Epithelial cell of esophagus (primary cell): ENCODE measurements at regions not wholly inside any gene's neighbourhood (a gene's known extent, or its start where the extent isn't known, plus 50 kb on each side); places are given as distances from the start of the nearest gene placed in this dataset.

Experiments
- DNase-seq: peaks from one replicate; pipeline ENCODE4 v3.0.0; 2010; ENCODE audit warnings: low read depth
- H3K4me3 ChIP-seq: 2 replicates; pipeline ENCODE4 v1.5.1; 2011; ENCODE audit warnings: mild to moderate bottlenecking, low read length, control low read depth
- TF ChIP-seq, protein P1 (sequence below): IDR thresholded peaks from 2 replicates; pipeline ENCODE4 v1.5.1; 2011; ENCODE audit warnings: low read depth, mild to moderate bottlenecking, low read length, control low read depth, inconsistent platforms; ENCODE audit not compliant: insufficient read depth; ENCODE audit errors: missing control alignments

- no peak overlapping the region for H3K4me3 ChIP-seq
- no peak for DNase-seq
- TF ChIP-seq, protein P1, sequence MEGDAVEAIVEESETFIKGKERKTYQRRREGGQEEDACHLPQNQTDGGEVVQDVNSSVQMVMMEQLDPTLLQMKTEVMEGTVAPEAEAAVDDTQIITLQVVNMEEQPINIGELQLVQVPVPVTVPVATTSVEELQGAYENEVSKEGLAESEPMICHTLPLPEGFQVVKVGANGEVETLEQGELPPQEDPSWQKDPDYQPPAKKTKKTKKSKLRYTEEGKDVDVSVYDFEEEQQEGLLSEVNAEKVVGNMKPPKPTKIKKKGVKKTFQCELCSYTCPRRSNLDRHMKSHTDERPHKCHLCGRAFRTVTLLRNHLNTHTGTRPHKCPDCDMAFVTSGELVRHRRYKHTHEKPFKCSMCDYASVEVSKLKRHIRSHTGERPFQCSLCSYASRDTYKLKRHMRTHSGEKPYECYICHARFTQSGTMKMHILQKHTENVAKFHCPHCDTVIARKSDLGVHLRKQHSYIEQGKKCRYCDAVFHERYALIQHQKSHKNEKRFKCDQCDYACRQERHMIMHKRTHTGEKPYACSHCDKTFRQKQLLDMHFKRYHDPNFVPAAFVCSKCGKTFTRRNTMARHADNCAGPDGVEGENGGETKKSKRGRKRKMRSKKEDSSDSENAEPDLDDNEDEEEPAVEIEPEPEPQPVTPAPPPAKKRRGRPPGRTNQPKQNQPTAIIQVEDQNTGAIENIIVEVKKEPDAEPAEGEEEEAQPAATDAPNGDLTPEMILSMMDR: no peak
These were observed 156.2 kb downstream of the TNFSF18 start for GRCh38 chr1:172894349-172895049.

DNA sequence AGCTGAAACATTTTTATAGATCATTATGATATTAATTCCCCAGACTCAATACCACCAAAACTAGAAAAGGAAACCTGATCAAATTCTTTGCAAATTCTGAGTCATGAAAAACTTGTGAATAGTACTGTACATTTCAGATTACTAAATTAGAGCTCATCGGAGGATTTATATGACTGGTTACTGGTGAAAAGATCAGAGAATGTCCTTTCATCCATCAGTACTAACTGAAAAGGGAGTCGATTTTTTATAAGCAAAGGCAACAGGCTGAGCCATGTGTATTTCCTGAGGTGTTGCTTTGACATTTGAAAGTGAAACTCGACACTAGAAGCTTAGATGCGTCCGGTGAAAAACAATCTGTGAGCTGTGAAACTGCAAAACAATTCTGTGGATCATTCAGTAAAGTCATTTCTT is 155.7 kb downstream of the TNFSF18 start:
- no peak for DNase-seq
- TF ChIP-seq, protein P1: no peak
- H3K4me3 ChIP-seq: no peak overlapping the region

DNA sequence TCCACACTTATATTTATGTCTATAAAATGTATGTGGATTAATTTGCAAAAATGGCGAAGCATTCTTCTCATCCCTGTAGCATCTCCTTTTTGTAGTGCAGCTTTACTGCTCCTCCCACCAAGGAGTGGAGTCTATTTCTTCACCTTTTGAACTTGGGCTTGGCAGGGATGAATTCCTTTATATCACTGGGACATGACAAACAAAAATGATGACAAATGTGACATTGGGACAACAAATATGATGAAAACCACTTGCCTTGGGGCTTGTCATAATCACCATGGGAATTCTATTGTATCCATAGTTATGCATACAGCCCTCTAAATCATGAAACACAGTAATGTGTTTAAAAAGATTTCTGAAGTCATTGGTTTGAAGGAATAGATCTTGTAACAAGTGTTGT is 155.0 kb downstream of the TNFSF18 start:
- H3K4me3 ChIP-seq: no peak overlapping the region
- TF ChIP-seq, protein P1: no peak
- no peak for DNase-seq

- TF ChIP-seq, protein P1: no peak
- no peak for DNase-seq
- no peak overlapping the region for H3K4me3 ChIP-seq
These were observed 153.0 kb downstream of the TNFSF18 start for GRCh38 chr1:172897738-172898137.

- DNase-seq: no peak
- H3K4me3 ChIP-seq: no peak overlapping the region
- TF ChIP-seq, protein P1: no peak
These were observed 151.9 kb downstream of the TNFSF18 start for GRCh38 chr1:172898866-172899265.

DNA sequence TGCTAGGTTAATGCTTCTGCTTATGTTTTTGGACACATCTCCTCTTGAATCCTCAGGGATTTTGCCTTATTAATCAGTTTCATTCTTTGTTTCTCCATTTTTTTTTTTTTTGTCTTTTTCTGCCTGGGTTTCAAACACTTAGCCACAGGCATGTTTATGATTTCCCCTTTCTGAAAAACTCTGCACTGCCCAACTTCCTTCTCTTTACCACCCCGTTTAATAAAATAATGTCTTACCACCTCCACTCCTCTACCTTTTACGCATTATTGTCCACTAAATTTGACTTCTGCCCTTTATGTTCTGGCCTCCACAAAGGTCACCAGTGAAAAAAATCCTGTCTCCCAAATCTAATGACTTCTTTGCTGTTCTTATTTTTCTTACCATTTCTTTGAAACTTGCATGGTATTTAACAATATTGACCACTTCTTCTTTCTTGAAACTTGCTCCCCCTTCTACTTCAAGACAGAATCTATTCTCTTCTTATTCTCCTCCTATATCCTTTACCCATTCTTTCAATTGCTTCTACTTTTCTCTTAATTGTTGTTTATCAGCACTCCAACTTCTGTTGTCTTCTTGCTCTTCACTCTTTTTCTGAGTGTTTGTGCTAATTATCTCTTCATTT is 150.3 kb downstream of the TNFSF18 start:
- TF ChIP-seq, protein P1: no peak
- DNase-seq: no peak
- no peak overlapping the region for H3K4me3 ChIP-seq

DNA sequence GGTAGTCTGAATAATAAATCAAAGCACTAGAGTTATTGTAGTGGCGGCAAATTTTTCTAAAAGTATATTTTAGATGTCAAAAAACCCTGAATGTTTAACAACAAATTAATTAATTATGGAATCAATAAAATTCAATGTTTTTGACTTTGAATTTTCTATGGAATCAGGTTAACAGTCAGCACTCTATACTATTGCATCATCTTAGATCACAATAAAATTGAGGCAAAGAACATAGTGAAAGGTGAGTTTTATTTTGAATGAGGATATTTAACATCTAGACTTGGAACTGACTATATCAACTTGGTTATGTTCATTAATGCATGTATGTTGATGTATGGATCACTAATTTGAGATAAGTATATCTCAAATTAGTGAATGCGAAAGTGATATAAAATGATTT is 148.5 kb downstream of the TNFSF18 start:
- TF ChIP-seq, protein P1: no peak
- no peak for DNase-seq
- H3K4me3 ChIP-seq: no peak overlapping the region
